HCT116 (cell line): ENCODE measurements at regions not wholly inside any gene's neighbourhood (a gene's known extent, or its start where the extent isn't known, plus 50 kb on each side); places are given as distances from the start of the nearest gene placed in this dataset.

Source experiments
- ATAC-seq: fragments of 200-7000 bp; cut with Tn5 transposase; 2 replicates; pipeline ENCODE4 v1.9.1; 2020; ENCODE audit warnings: mild to moderate bottlenecking, moderate library complexity
- BruUV-seq: library from RNA; stranded (reverse); fragments of 400-500 nt; replicated peaks from 2 replicates; lab custom pipeline; 2021; lab: Mats Ljungman, UMichigan
- CTCF ChIA-PET: fragments of 300-600 bp; sonication (Branson Sonifier 250); formaldehyde crosslinking; loops from one replicate; lab custom pipeline; 2021; ENCODE audit warnings: antibody characterized with exemption; lab: Charles Lee
- POLR2A ChIA-PET: fragments of 300-600, 350-600 bp; sonication (Branson Sonifier 250); formaldehyde crosslinking; loops from one replicate; lab custom pipeline; 2021; ENCODE audit warnings: antibody characterized with exemption; lab: Charles Lee
- RAD21 ChIA-PET, 2 experiments: fragments of 300-600 bp; sonication (Branson Sonifier 250); formaldehyde crosslinking; loops; one replicate each; lab custom pipeline; 2023; ENCODE audit warnings: low total read pairs in 2 of 2; ENCODE audit not compliant: uncharacterized antibody in 2 of 2, unreplicated experiment in 2 of 2, low non-redundant PET in 1 of 2; lab: Charles Lee
- DNase-seq: peaks from one replicate; pipeline ENCODE4 v3.0.0-alpha.2; 2010; ENCODE audit warnings: low read depth, low spot score
- H2AFZ ChIP-seq: fragments of 200-600 bp; shearing (Covaris generic), sonication (generic); 2 replicates; pipeline ENCODE4 v1.6.1; 2017; ENCODE audit warnings: low read depth, mixed run types, mixed read lengths, antibody characterized with exemption, low read length; ENCODE audit not compliant: poor library complexity, severe bottlenecking
- H3K27ac ChIP-seq: 2 replicates; pipeline ENCODE4 v1.5.1; 2012; ENCODE audit warnings: low read depth, low read length
- H3K27me3 ChIP-seq: fragments of 200-600 bp; sonication (generic); 2 replicates; pipeline ENCODE4 v1.6.1; 2016; ENCODE audit warnings: mixed run types, low read length, mixed read lengths; ENCODE audit not compliant: insufficient read depth
- H3K36me3 ChIP-seq, 2 experiments: fragments of 200-500 bp in 1 of 2; fragments of 200-600 bp in 1 of 2; sonication (Bioruptor generic) in 1 of 2; sonication (generic) in 1 of 2; 2 replicates each; pipeline versions ENCODE4 v1.5.1 to v1.6.1; 2014 to 2016; ENCODE audit warnings: low read length in 2 of 2, inconsistent platforms in 1 of 2, mixed read lengths in 1 of 2, mixed run types in 1 of 2; ENCODE audit not compliant: insufficient read depth in 2 of 2, control insufficient read depth in 1 of 2
- H3K4me1 ChIP-seq, 2 experiments: fragments of 200-600 bp in 1 of 2; sonication (generic) in 1 of 2; 2 replicates each; pipeline versions ENCODE4 v1.5.1 to v1.6.1; 2012 to 2017; ENCODE audit warnings: low read length in 2 of 2, inconsistent platforms in 1 of 2, mild to moderate bottlenecking in 1 of 2, mixed read lengths in 1 of 2, mixed run types in 1 of 2, moderate library complexity in 1 of 2; ENCODE audit not compliant: insufficient read depth in 2 of 2, control insufficient read depth in 1 of 2
- H3K4me2 ChIP-seq: fragments of 200-600 bp; sonication (generic); 2 replicates; pipeline ENCODE4 v1.6.1; 2017; ENCODE audit warnings: mixed run types, low read length, mixed read lengths
- H3K4me3 ChIP-seq, 2 experiments: fragments of 200-600 bp in 1 of 2; sonication (generic) in 1 of 2; replicated peaks in 1 of 2; 2 replicates each; pipeline ENCODE4 v1.5.1; 2011 to 2016; ENCODE audit warnings: low read length in 2 of 2, control low read depth in 1 of 2, low read depth in 1 of 2, mild to moderate bottlenecking in 1 of 2, mixed read lengths in 1 of 2, mixed run types in 1 of 2
- H3K79me2 ChIP-seq: fragments of 200-600 bp; sonication (generic); 2 replicates; pipeline ENCODE4 v1.6.1; 2017; ENCODE audit warnings: mild to moderate bottlenecking, mixed run types, low read length, moderate library complexity, mixed read lengths; ENCODE audit not compliant: insufficient read depth
- H3K9ac ChIP-seq: fragments of 200-600 bp; sonication (generic); 2 replicates; pipeline ENCODE4 v1.6.1; 2016; ENCODE audit warnings: low read length, mixed read lengths
- H3K9me2 ChIP-seq: fragments of 200-600 bp; sonication (generic), shearing (Covaris generic); 2 replicates; pipeline ENCODE4 v1.6.1; 2017; ENCODE audit warnings: mixed run types, mild to moderate bottlenecking, moderate library complexity; ENCODE audit not compliant: insufficient read depth
- H3K9me3 ChIP-seq, 2 experiments: fragments of 200-500 bp in 1 of 2; fragments of 200-600 bp in 1 of 2; sonication (Bioruptor generic) in 1 of 2; sonication (generic) in 1 of 2; 2 replicates each; pipeline ENCODE4 v1.6.1; 2014 to 2017; ENCODE audit warnings: low read length in 2 of 2, mixed read lengths in 2 of 2, inconsistent platforms in 1 of 2, low read depth in 1 of 2, mild to moderate bottlenecking in 1 of 2, mixed run types in 1 of 2, moderate library complexity in 1 of 2; ENCODE audit not compliant: control insufficient read depth in 1 of 2, insufficient read depth in 1 of 2
- H4K20me1 ChIP-seq: fragments of 200-600 bp; sonication (generic), shearing (Covaris generic); 2 replicates; pipeline ENCODE4 v1.6.1; 2017; ENCODE audit warnings: mixed run types, mild to moderate bottlenecking, moderate library complexity; ENCODE audit not compliant: insufficient read depth
- CBX3 ChIP-seq: IDR thresholded peaks from 2 replicates; pipeline ENCODE4 v1.6.1; 2012; ENCODE audit warnings: low read depth
- EZH2phosphoT487 ChIP-seq: fragments of 200-600 bp; IDR thresholded peaks from 2 replicates; pipeline ENCODE4 v1.6.1; 2018; ENCODE audit warnings: antibody characterized with exemption, borderline replicate concordance
- FOSL1 ChIP-seq: IDR thresholded peaks from 2 replicates; pipeline ENCODE4 v1.6.1; 2012; ENCODE audit warnings: low read depth
- SIN3A ChIP-seq: IDR thresholded peaks from 2 replicates; pipeline ENCODE4 v1.6.1; 2012; ENCODE audit warnings: low read depth
- SP1 ChIP-seq: IDR thresholded peaks from 2 replicates; pipeline ENCODE4 v1.6.1; 2012; ENCODE audit warnings: low read depth
- TCF7L2 ChIP-seq: IDR thresholded peaks from 2 replicates; pipeline ENCODE4 v1.7.0; 2011; ENCODE audit warnings: borderline replicate concordance, inconsistent platforms; ENCODE audit not compliant: insufficient read depth, insufficient read length; ENCODE audit errors: extremely low read depth
- intact Hi-C: fragments of 100-400 bp; cut with micrococcal nuclease; formaldehyde crosslinking; loops from 2 replicates; pipeline ENCODE4 v1.10.0; 2022
- TF ChIP-seq, protein P1 (sequence below): IDR thresholded peaks from 2 replicates; pipeline ENCODE4 v1.6.1; 2012; ENCODE audit warnings: low read depth
- TF ChIP-seq, protein P2 (sequence below): IDR thresholded peaks from 2 replicates; pipeline ENCODE4 v1.6.1; 2011; ENCODE audit warnings: mild to moderate bottlenecking, low read length, moderate library complexity; ENCODE audit not compliant: insufficient replicate concordance; ENCODE audit errors: extremely low read depth

DNA sequence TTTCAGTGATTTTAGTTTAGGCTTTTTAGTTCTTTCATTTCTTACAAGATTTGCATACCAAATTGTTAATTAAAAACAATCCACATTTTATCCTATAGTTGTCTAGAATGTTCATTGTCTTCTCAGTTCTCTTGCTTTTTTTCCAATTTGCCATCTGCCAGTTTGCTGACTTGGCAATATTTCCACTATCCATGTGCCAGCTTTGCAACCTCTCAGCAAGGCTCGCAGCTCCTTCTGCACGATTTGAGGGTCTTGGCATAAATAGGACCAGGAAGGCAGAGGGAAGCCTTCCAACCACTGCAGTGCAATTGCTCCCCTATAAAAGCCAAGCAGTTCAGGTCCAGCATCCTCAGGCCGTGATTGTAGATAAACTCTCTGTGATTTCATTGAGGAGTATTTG, 306.8 kb upstream of the FMN2 start:
- ChIA-PET POLR2A (no interaction called here), RAD21 (no interaction called here), CTCF (no interaction called here)
- DNase-seq: no peak
- intact Hi-C loops: no loop called here
- no peak for TF ChIP-seq TCF7L2
- TF ChIP-seq EZH2phosphoT487: no peak
- no peak for TF ChIP-seq CBX3
- H3K79me2 ChIP-seq: no peaks in the 10 kb centered on the region
- H3K9ac ChIP-seq: no peak overlapping the region
- H2AFZ ChIP-seq: no peak overlapping the region
- no peaks in the 10 kb centered on the region for H3K9me2 ChIP-seq
- no peak overlapping the region for H3K27ac ChIP-seq
- peaks cover 19 to 21% of the 10 kb centered on the region in 2 experiments; a peak in 2 of 4 replicates for H3K9me3 ChIP-seq
- H3K4me2 ChIP-seq: no peak overlapping the region
- H3K4me1 ChIP-seq: no peaks in the 10 kb centered on the region
- ATAC-seq: no peak
- H3K4me3 ChIP-seq: no peak overlapping the region
- no peaks in the 10 kb centered on the region for H3K36me3 ChIP-seq
- H3K27me3 ChIP-seq: no peaks in the 10 kb centered on the region
- no TSS peak for BruUV-seq
- H4K20me1 ChIP-seq: no peaks in the 10 kb centered on the region

DNA sequence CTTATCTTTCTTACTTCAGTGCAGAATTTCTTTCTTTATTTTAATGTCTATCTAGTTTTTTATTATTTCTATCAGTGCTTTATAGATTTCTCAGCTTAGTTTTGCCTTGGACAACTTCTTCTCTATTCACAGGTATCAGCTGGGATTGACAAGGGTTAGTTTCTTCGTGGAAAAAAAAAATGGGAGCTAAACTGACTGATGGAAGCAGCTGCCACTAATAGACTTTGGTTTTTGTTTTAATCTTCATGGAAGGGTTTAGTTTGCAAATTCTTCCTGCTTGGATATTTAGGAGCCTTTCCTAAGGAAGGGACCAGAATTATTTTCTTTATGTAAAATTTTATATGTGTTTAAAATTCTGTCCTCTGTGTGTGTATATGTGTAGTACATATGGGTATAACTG, 306.1 kb upstream of the FMN2 start:
- no peak overlapping the region for H3K27ac ChIP-seq
- ChIA-PET POLR2A (no interaction called here), RAD21 (no interaction called here), CTCF (no interaction called here)
- no TSS peak for BruUV-seq
- no peaks in the 10 kb centered on the region for H3K79me2 ChIP-seq
- TF ChIP-seq, protein P1, sequence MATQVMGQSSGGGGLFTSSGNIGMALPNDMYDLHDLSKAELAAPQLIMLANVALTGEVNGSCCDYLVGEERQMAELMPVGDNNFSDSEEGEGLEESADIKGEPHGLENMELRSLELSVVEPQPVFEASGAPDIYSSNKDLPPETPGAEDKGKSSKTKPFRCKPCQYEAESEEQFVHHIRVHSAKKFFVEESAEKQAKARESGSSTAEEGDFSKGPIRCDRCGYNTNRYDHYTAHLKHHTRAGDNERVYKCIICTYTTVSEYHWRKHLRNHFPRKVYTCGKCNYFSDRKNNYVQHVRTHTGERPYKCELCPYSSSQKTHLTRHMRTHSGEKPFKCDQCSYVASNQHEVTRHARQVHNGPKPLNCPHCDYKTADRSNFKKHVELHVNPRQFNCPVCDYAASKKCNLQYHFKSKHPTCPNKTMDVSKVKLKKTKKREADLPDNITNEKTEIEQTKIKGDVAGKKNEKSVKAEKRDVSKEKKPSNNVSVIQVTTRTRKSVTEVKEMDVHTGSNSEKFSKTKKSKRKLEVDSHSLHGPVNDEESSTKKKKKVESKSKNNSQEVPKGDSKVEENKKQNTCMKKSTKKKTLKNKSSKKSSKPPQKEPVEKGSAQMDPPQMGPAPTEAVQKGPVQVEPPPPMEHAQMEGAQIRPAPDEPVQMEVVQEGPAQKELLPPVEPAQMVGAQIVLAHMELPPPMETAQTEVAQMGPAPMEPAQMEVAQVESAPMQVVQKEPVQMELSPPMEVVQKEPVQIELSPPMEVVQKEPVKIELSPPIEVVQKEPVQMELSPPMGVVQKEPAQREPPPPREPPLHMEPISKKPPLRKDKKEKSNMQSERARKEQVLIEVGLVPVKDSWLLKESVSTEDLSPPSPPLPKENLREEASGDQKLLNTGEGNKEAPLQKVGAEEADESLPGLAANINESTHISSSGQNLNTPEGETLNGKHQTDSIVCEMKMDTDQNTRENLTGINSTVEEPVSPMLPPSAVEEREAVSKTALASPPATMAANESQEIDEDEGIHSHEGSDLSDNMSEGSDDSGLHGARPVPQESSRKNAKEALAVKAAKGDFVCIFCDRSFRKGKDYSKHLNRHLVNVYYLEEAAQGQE: no peak
- no peak for TF ChIP-seq SP1
- TF ChIP-seq TCF7L2: no peak
- TF ChIP-seq FOSL1: no peak
- no peak for TF ChIP-seq CBX3
- TF ChIP-seq SIN3A: no peak
- TF ChIP-seq, protein P2, sequence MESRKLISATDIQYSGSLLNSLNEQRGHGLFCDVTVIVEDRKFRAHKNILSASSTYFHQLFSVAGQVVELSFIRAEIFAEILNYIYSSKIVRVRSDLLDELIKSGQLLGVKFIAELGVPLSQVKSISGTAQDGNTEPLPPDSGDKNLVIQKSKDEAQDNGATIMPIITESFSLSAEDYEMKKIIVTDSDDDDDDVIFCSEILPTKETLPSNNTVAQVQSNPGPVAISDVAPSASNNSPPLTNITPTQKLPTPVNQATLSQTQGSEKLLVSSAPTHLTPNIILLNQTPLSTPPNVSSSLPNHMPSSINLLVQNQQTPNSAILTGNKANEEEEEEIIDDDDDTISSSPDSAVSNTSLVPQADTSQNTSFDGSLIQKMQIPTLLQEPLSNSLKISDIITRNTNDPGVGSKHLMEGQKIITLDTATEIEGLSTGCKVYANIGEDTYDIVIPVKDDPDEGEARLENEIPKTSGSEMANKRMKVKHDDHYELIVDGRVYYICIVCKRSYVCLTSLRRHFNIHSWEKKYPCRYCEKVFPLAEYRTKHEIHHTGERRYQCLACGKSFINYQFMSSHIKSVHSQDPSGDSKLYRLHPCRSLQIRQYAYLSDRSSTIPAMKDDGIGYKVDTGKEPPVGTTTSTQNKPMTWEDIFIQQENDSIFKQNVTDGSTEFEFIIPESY: no peak
- no peaks in the 10 kb centered on the region for H3K9me2 ChIP-seq
- no peaks in the 10 kb centered on the region for H4K20me1 ChIP-seq
- H3K36me3 ChIP-seq: no peaks in the 10 kb centered on the region
- H3K4me1 ChIP-seq: no peaks in the 10 kb centered on the region
- H2AFZ ChIP-seq: no peak overlapping the region
- no peak overlapping the region for H3K4me2 ChIP-seq
- no peak for ATAC-seq
- H3K27me3 ChIP-seq: no peaks in the 10 kb centered on the region
- H3K9me3 ChIP-seq: peaks cover 19 to 21% of the 10 kb centered on the region in 2 experiments; a peak in 2 of 4 replicates
- no peak for DNase-seq
- intact Hi-C loops: no loop called here
- H3K9ac ChIP-seq: no peak overlapping the region
- H3K4me3 ChIP-seq: no peak overlapping the region
